GM21381 (cell line): ENCODE measurements at regions not wholly inside any gene's neighbourhood (a gene's known extent, or its start where the extent isn't known, plus 50 kb on each side); places are given as distances from the start of the nearest gene placed in this dataset.
"Not testable (repeated sequence)": the region's sequence is repeated elsewhere in the genome, so short reads cannot be mapped to it uniquely, and the experiment has no call there.

Source experiments
- ATAC-seq: cut with Tn5 transposase; IDR thresholded peaks from one replicate; pipeline ENCODE4 v1.9.1; 2021; ENCODE audit warnings: mild to moderate bottlenecking, moderate library complexity; ENCODE audit not compliant: unreplicated experiment

DNA sequence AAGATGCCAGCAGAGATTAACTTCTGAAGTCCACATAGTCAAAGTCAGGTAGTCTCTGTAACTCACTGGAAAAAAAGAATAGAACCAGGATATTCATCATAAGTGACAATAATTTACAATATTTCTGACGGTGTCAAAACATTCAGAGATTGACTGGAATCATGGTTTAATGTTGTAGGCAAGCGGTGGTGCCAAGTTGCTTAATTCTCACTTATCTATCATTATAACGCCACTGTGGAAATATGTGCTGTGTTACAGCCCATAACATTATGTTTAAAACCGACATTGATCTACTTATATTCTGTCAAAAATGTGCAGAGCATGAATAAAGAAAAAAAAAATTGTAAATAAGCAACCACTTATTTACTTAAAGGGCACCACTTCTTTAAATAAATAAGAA lies 801.7 kb downstream of the DIPK2A start:
- ATAC-seq: no peak

GRCh38 chr3:144774897-144775296 lies 803.3 kb downstream of the DIPK2A start:
- no peak for ATAC-seq

- no peak for ATAC-seq
Measured at GRCh38 chr3:144775551-144775950, 803.9 kb downstream of the DIPK2A start.

- ATAC-seq: no peak
Measured at GRCh38 chr3:144777906-144778305, 806.3 kb downstream of the DIPK2A start.

DNA sequence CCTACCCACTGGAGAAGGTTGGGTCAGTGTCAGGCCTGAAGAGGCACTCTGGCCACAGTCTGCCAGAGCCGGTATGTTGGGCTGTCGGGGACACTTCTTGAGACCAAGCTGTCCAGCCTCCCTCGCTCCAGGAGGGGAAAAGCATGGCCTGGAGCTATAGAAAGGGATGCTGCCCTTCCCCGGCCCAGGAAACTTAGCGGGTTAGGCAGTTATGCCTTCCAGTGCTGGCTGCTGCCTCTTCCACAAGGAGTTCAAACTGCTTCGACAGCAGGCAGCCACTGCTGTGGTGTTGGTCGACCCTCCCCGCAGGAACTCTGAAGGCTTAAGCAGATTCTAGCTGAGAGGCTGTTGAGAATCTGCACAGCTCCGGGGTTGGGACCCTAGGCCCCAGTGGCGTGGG lies 819.4 kb downstream of the DIPK2A start:
- no peak for ATAC-seq

DNA sequence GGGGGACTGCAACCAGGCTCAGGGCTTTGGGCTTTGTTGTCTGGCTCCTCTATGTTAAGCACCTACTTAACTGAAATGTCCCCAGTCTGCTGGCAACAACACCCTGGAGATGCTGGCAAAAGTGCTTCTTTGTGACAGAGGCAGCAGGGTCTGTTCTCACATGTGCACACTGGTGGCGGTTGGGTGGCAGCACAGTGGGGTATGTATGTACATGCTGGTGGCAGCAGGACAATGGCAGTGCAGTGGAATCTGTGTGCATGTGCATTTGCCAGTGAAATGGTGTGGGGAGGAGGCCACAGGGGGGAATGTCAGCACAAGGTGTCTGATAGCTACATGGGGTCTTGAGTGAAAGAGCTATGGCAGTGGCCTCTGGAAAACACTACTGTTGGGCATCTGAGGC lies 830.3 kb downstream of the DIPK2A start:
- no peak for ATAC-seq

DNA sequence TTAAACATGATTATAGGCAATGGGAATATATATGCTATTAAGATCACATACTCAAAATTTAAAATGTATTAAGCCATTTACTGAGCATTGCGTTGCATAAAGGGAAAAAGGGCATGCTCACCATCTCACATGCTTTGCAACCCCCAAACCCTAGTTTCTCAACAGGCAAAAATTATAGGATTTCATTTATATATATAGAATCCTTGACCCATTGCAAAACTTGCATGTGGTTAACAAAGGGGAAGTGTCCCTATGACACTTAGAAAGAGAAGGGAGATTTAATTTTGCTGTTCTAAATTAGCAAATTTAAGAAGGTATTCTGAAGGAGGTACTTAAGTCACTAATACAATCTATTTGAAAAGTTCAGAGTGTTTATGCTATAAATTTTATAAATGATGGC lies 837.8 kb downstream of the DIPK2A start:
- ATAC-seq: no peak

DNA sequence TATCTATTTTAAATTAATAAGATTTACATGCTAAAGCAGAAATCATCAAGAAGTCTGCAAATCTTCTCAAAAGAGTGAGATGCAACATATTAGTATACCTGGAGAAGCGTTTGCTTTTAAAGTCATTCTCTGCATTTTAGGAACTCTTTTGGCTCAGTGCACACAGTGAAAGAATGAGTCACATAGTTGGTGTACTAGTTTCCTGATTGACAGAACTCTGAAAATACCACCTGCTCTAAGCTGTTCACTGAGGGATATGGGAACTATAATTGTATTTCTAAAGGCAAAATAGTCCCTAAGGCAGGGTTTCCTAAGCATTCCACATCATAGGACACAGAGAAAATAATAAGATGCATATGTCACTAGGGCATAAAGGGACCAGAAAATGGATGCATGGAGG lies 838.5 kb downstream of the DIPK2A start:
- ATAC-seq: peak; percentile 66

DNA sequence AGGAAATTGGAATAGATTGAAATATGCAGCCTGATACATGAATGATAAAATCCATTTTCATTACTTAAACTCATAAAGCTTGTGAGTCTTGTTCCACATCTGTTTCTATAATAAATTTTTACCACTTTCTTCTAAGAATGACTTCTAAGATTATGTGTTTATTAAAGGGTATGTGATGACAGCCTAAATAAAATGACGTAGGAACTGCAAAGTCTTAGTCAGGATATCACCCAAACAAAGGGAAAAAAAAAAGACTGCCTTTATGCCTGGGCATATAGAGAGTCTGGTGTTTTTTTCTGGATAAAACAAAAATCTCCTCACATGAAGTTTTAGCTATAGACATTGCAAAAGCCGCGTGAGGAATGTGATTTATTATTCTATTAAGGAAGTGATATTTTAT lies 844.0 kb downstream of the DIPK2A start:
- no peak for ATAC-seq

- no peak for ATAC-seq
Measured at GRCh38 chr3:144816323-144816722, 844.7 kb downstream of the DIPK2A start.

DNA sequence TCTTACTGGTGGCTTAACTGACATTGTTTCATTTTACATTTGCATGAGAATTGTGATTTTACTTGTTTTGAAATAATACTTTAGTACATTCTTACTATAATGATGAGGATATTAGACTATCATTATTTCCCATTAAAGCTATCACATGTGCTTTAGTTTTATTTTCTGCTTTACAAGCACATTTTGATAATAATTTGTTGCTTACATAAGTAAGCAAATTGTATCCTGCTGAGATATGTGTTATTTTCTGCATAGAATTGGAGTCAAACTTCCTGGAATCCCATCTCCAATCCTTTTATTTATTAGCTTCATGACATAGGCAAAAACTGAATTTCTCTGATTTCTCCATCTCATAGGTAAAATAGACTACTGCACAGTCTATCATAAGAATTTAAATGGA lies 847.4 kb downstream of the DIPK2A start:
- ATAC-seq: no peak

DNA sequence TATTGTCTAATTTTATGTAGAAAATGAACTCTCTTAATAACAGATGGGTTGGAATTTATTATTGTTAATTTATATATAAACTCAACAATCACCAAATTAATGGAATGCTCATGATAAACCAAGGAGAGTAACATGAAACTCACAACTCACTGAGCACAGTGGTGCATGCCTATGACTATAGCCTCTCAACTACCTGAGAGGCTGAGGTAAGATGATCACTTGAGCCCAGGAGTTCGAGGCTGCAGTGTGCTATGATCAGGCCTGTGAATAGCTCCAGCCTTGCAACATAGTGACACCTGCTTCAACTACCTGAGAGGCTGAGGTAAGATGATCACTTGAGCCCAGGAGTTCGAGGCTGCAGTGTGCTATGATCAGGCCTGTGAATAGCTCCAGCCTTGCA lies 848.6 kb downstream of the DIPK2A start:
- not testable (repeated sequence) for ATAC-seq

GRCh38 chr3:144820726-144821125 lies 849.1 kb downstream of the DIPK2A start:
- no peak for ATAC-seq

DNA sequence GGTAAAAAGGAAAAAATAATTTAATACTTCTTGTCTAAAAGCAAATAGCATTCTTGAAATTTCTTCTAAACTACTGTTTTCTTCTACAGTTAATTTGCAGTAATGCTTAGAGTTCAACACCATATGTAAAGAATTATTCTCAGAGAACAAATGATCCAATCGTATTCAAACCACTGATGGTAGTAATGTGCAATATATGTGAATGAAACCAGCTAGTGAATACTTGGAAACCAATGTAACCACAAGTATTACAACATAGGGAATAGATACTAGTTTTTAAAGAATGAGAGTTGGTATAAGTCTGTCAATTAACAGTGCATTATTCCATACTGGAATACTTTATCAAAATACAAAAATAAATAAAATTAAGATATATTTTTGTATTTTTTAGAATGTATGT lies 850.0 kb downstream of the DIPK2A start:
- ATAC-seq: no peak

DNA sequence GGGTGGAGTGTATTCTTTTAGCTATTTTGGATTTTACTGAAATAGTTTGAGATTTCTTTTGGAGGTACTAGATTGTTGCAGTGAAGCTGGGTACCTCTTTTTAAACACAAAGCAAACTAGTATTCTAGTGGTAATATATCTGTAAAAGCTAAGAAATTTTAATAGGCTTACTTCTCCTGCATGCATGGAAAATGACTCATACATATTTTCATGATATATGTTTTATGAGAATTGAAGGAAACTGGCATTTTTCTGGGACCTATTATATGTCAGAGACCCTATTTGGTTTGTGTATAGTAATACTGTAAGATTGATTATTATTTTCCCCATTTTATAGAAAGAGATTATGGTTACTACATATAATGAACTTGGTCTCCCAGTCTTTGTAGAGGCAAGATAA lies 851.0 kb downstream of the DIPK2A start:
- no peak for ATAC-seq

- no peak for ATAC-seq
Measured at GRCh38 chr3:144831955-144832716, 860.5 kb downstream of the DIPK2A start.

- no peak for ATAC-seq
Measured at GRCh38 chr3:144839991-144840390, 868.4 kb downstream of the DIPK2A start.

GRCh38 chr3:144840866-144841265 lies 869.2 kb downstream of the DIPK2A start:
- no peak for ATAC-seq

GRCh38 chr3:144843099-144843498 lies 871.5 kb downstream of the DIPK2A start:
- ATAC-seq: no peak

DNA sequence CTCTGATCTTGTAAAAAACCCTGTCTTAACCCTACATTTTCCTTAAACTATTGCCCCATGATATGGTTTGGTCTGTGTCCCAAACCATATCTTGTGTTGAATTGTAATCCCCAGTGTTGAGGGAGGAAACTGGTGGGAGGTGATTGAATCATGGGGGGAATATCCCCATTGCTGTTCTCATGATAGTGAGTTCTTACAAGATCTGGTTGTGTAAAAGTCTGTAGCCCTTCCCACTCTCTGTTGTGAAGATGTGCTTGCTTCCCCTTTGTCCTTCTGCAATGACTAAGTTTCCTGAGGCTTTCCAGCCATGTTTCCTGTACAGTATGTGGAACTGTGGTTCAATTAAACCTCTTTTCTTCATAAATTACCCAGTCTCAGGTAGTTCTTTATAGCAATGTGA lies 881.4 kb downstream of the DIPK2A start:
- ATAC-seq: no peak

GRCh38 chr3:144854020-144854419 lies 882.4 kb downstream of the DIPK2A start:
- not testable (repeated sequence) for ATAC-seq

DNA sequence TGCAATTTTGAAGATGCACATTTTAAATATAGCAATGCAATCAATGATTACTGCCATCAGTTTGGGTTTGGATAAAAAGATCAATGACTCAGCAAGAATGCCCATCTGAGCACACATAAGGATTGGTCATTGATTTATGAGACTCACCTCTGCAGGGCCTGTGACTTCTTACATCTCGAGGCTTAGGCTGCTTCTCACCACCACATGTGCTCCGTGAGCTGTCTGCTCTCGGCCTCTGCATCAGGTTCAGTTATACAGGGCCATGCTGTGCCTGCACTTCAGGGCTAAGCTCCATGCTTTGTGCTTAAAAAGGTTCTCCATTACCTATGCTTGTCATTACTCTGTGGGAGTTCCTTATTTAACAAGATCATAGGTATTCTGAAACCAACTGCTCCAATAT lies 887.5 kb downstream of the DIPK2A start:
- no peak for ATAC-seq

DNA sequence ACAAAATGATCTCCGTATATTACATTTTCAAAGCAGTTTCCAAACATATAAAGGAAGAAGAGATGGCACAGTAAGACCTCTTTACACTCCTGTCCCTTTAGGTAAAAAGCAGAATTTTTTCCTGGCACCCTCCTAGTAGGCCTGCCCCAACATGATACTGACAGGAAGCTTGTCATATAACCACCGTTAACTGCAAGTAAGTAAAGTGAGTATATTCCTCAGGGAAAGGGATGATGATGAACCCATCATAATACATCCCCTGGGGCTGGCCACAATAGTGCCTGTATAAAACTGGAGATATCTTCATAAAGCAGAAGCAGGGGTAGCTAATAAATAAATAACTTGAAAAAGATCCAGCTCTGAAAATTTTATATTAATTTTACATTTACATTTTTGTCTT lies 893.0 kb downstream of the DIPK2A start:
- ATAC-seq: no peak
